HG03565 (cell line): ENCODE measurements at regions not wholly inside any gene's neighbourhood (a gene's known extent, or its start where the extent isn't known, plus 50 kb on each side); places are given as distances from the start of the nearest gene placed in this dataset.
"Not testable (repeated sequence)": the region's sequence is repeated elsewhere in the genome, so short reads cannot be mapped to it uniquely, and the experiment has no call there.

Experiments used
- ATAC-seq: cut with Tn5 transposase; IDR thresholded peaks from one replicate; pipeline ENCODE4 v1.9.1; 2021; ENCODE audit warnings: mild to moderate bottlenecking, moderate library complexity; ENCODE audit not compliant: unreplicated experiment

DNA sequence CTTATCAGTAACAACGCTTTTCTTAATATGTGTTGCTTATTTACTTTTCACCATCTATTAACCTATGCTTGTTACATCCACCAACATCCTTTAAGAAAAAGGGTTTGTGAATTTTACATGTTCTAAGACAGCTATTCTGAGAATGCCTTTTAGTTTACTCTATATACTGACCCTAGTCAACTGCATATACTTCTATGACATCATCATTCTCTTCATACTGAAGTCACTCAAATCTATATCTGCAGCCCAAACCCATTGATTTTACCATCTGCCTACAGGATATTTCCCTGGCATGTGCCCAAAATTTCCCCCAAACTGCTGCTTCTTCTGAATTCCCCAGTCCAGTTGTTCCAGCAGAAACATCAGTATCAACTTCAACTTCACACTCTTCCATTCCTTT is 94.6 kb upstream of the FAM204A start:
- ATAC-seq: no peak

DNA sequence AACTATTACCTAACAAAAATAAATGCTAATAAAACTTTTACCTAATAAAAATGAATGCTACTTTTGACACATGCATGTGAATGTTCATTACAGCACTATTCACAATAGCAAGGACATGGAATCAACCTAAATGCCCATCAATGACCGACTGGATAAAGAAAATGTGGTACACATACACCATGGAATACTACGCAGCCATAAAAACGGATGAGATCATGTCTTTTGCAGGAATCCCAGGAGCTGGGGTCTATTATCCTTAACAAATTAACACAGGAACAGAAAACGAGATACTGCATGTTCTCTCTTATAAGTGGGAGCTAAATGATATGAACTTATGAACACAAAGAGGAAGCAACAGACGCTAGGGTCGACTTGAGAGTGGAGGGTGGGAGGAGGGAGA is 88.1 kb upstream of the FAM204A start:
- no peak for ATAC-seq

DNA sequence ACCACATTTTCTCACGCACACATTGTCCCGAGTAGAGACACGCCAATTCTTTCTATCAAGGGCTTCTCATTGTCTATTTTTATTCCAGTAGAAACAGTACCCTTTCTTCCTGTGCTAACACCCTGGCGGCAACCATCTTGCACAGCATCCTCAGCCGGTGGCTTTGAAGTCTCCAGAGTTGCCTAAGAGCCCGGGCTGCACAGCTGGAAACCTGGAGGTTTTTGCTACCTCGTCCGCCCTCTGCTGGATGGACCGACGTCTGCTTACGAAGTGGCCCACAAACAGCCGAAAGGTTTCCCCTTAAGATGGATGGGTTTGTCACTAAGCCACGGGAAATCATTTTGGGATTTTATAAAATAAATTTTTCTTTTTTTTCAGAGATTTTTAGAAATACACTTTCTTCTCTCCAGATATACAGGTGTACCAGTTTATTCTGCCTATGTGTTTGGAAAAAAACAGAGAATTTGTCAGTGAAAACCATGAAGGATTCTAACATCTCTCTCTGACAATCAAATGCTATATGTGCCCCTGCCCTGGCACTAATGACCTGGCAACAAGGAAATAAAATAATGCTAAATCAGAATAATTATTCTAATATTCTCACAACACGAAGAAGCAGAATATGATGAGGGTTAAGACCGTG is 81.8 kb upstream of the FAM204A start:
- peak; percentile 88 for ATAC-seq

DNA sequence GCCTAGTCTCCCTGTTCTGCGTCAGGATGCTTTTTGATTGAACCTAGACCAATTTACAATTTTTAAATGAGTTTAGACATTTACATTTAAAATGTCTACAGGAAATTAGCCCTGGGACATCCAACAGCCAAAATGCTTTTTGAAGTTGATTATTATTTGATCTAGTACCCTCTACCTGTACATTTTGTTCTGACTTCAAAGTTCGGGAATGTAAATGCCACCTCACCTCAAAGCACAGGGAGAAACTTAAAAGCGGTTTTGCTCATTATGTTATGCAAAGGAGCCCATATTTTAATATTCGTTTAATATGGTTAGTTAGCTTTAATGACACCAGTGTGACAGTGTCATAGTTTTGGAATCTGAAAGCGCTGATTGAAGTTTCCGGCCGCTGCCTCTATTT is 80.1 kb upstream of the FAM204A start:
- no peak for ATAC-seq

DNA sequence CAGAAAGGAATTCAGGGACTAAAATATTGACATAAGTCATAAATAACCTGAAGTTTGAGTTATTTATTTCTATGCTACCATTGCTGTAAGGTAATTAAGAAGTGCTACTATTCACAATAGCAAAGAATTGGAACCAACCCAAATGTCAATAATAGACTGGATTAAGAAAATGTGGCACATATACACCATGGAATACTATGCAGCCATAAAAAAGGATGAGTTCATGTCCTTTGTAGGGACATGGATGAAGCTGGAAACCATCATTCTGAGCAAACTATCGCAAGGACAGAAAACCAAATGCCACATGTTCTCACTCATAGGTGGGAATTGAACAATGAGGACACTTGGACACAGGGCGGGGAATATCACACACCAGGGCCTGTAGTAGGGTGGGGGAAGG is 77.9 kb upstream of the FAM204A start:
- not testable (repeated sequence) for ATAC-seq

DNA sequence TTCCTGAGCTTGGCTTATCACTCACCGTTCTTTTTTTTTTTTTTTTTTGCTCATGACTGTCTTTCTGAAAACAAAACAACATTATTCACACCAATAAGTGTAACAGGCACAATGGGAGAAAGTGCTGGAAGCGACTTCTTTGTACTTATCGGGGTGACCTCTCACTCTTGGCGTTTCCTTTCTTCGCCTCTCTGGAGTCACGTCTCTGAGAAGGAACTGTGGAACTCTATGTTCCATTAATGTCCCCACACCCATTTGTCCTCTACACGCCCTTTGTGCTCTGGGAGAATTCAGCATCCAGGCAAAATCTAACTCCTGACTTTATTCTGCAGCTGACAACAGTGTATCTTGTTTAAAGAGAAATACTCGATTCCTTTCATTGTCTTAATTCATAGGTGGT is 70.8 kb upstream of the FAM204A start:
- no peak for ATAC-seq

DNA sequence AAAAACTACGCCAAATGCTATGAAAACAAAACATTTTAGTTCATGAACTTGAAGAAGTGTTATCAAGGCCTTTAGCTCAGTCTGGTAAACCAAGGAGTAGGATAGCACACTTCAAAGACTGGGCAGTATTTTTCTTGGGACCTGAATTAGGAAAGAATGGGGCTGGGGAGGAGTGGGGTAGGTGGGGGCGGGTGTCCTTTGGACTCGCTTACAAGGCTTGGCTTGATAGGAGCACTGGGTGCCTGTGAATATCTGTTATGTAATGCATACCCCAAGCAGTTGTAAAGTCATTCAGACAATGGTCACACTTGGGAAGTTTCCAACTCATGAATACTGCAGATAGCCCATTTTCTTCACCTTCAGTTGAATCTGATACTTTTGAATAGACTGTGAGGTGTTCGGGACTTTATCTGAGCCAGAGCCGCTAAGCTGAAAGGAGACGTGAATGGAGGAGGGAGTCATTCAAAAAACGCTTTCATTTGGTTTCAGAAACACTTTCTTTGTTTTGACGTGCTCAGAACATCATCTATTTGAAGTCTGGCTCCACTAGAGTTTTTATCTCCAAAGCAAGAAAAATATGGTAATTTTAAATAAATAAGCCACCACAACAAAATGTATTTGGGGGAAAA is 70.1 kb upstream of the FAM204A start:
- no peak for ATAC-seq

DNA sequence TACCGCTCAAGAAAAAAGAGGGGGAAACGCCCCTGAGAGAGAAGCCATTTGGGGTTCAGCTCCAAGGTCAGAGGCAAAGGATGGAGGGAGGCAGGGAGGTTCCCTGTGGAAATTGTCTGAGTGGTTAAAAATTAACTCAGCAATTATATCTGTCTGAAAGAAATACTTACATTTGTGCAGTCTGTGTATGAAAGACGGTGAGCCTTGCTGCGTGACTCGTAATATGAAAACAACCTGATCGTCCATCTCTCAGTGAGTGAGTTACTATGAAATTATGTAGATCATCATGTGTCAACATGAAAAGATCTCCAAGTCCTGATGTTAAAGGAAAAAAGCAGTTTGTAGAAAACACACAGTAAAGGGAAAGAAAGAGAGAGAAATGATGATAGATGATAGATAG is 67.2 kb upstream of the FAM204A start:
- no peak for ATAC-seq

DNA sequence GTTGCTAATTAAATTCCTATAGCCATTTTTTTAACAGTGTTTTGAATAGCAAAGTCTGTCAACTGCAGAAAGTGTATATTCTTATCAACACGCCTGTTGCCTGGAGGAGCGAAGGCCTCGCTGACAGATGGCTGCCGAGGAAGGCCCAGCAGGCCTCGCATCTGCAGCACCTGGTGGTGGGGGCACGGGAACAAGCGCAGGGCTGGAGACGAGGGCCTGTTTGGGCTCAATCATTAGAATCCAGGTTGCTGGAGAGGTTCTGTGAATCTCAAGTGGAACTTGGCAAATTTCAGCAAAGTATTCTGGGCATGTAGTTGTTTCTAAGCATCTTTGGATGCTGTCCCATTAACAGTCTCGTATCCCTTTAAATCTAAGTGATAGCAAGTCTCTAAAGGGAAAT is 66.1 kb upstream of the FAM204A start:
- no peak for ATAC-seq

DNA sequence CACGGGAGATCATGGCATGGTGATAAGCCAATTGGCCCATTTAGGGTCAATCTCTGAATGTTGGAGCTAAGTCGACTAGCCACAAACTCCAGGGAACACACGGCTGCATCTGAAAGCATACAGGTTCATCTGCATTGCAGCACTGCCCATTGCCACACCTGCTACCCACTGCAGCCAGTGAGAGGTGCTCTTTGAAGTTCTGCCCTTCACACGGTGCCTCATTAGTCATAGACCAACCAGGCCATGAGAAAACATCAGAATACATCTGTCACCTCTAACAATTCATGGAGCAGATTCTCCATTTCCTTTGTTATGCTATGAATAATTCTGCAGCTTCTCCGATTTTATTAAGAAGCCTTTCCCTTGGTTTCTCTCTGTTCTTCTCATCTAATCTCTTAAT is 65.7 kb upstream of the FAM204A start:
- no peak for ATAC-seq

DNA sequence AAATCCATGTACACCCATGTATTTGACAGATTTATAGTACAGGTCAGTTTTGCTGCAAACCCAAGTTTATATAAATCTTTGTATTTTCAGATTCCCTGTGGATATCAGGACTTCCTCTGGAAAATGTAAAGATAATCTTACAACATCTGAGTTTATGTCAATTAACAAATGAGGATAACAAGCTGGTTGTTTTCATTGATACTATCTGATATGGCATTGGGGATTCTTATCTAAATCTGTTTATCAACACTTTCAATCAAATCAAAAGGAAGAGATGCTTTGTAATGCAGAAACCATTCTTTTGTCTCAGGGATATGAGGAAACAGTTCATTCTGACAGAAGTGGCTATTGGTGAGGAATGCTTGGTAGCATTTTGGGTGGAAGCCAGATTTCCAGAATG is 64.9 kb upstream of the FAM204A start:
- no peak for ATAC-seq

DNA sequence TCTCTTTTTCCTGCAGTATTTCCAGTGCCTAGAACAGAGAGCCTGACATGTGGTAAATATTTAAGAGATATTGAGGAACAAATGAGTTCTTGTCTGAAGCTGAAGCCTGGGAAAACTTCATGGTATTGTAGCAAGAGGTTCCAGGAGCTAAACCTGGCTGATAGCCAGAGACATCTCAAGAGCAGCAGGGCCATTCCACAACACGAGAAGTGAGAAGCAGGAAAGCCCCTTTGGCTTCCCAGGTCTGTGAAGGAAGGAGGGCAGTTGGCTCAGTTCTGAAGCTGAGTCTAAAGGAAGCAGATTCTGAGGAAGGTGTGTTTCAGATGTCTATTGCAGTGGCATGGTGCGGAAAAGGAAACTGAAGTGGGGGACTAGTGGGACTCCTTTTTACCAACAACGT is 63.8 kb upstream of the FAM204A start:
- ATAC-seq: no peak

DNA sequence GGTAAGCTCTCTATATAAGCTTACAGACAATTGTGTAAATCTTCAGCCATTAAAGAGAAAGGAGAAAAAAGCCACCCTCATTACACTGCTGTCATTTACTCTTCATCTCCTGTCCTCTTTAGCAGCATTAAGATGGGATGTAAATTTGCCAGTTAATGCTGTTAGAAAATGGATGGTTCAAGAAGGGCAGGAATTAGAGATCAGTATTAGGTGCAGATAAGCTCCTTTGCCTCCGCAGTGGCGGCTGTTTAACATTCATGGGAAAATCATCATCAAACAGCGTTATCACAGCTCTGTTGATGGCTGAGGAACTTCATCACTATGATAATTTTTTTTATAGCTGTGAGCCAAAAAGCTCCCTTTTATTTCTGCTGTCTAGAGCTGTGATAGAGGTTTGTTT is 61.8 kb upstream of the FAM204A start:
- ATAC-seq: no peak

DNA sequence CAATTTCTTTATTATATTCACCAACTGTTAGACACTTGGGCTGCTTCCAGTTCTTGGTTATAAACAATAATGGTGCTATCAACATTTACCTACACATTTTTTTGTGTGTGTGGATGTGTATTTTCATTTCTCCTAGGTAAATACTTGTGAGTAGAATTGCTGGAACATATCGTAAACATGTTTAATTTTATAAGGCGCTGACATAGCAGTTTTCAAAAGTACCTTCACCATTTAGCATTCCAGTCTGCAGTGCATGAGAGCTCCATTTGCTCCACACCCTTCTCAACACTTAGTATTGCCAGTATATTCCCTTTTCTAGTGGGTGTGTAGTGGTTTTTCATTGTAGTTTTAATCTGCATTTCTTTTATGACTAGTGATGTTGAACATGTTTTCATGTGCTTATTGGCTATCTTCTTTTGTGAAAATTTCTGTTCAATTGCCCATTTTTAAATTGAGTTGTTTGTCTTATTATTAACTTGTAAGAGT is 59.6 kb upstream of the FAM204A start:
- no peak for ATAC-seq

DNA sequence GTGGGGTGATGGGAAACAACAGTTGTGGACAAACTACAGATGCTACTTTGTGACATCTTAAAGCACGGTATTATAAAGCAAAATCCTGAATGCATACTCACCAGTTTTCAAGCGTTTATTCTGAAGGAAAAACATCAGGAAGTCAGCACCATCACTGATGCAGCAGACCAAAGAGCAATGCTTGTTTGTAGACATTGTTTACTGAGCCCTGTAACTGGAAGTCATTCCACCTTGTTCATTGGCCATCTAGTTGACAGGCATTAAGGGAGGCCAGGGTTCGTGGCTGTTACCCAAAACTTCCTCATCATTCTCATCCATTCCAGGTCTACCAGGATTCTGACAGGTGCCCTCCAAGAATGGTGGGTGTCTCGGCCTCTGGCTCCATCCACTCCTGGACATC is 55.3 kb upstream of the FAM204A start:
- ATAC-seq: no peak

DNA sequence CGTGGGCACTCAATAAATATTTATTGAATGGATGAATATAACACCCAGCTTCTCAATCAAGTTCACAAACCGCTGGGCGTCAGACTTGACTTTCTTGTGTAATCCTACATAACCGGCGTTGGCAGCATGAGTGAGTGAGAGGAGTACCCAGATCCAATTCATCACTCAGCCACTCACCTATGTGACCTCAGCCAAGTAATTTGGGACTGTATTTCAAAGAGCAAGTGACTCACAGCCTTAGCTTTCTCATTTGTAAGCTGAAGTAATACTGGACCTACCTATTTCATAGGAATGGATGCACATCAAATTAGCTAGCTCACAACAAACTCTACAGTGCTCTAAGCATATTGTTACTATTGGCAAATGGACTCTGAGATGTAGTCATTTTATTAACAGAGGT is 53.8 kb upstream of the FAM204A start:
- no peak for ATAC-seq

DNA sequence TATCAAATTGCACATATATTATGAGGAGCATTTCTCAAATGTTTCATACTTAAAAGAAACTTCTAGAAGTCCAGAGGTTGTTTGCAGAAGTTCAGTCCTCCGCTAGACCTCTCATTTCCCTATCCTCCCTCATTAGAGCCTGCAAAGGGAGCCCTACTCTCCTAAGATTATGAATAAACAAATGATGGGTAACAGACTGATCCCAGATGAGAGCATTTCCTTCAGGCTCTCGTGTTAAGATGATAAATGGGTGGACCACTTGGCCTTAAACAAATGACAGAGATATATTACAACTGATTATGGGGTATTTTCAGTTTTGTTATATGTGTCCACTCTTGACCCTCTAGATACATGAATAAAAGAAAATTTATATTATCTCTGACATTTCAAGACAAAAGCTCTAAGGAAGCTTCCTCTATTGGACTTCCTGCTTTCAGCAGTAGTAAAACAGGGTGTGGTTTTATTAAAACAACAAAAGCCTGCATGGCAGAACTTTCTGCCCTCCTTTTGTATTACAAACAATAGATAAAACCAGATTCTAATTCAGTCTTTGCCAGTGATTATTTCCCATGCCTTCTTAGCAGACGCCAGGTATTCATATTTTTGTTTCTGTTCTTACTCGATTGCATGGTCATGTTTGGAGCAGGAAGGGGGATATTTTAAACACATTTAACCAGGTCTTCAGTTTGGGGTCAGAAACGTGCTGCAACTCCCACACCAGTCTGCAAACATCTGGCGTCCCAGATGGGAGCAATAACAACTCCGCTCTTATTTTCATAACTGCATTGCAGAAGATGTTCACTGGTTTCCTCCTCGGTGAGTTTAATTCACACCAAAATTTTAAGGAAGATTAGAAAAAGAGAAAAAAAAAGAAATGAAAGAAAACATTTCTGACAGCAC is 52.4 kb upstream of the FAM204A start:
- no peak for ATAC-seq

DNA sequence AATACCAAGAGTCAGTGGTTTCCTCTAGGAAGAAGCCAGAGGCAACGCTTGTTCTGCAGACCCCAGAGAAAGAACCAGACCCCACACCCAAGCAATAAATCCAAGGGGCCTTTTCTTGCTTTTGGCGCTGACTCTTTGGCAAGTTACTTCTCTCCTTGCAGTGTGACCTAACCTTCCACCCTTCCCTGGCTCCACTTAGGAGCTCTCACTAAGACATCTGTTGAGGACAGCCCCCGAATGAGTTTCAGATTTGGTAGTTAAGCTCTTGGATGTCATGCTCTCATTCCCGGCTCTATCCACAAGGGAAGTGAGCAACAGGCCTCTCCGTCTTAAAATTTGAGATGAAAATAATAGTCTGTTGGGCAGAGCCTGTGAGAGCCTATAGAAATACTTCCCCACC is 50.6 kb upstream of the FAM204A start:
- ATAC-seq: no peak
